HCT116 (cell line): ENCODE measurements at regions not wholly inside any gene's neighbourhood (a gene's known extent, or its start where the extent isn't known, plus 50 kb on each side); places are given as distances from the start of the nearest gene placed in this dataset.

Experiments used
- ATAC-seq: fragments of 200-7000 bp; cut with Tn5 transposase; 2 replicates; pipeline ENCODE4 v1.9.1; 2020; ENCODE audit warnings: mild to moderate bottlenecking, moderate library complexity
- BruUV-seq: library from RNA; stranded (reverse); fragments of 400-500 nt; replicated peaks from 2 replicates; lab custom pipeline; 2021; lab: Mats Ljungman, UMichigan
- CTCF ChIA-PET: fragments of 300-600 bp; sonication (Branson Sonifier 250); formaldehyde crosslinking; loops from one replicate; lab custom pipeline; 2021; ENCODE audit warnings: antibody characterized with exemption; lab: Charles Lee
- POLR2A ChIA-PET: fragments of 300-600, 350-600 bp; sonication (Branson Sonifier 250); formaldehyde crosslinking; loops from one replicate; lab custom pipeline; 2021; ENCODE audit warnings: antibody characterized with exemption; lab: Charles Lee
- RAD21 ChIA-PET, 2 experiments: fragments of 300-600 bp; sonication (Branson Sonifier 250); formaldehyde crosslinking; loops; one replicate each; lab custom pipeline; 2023; ENCODE audit warnings: low total read pairs in 2 of 2; ENCODE audit not compliant: uncharacterized antibody in 2 of 2, unreplicated experiment in 2 of 2, low non-redundant PET in 1 of 2; lab: Charles Lee
- DNase-seq: peaks from one replicate; pipeline ENCODE4 v3.0.0-alpha.2; 2010; ENCODE audit warnings: low read depth, low spot score
- H2AFZ ChIP-seq: fragments of 200-600 bp; shearing (Covaris generic), sonication (generic); 2 replicates; pipeline ENCODE4 v1.6.1; 2017; ENCODE audit warnings: low read depth, mixed run types, mixed read lengths, antibody characterized with exemption, low read length; ENCODE audit not compliant: poor library complexity, severe bottlenecking
- H3K27ac ChIP-seq: 2 replicates; pipeline ENCODE4 v1.5.1; 2012; ENCODE audit warnings: low read depth, low read length
- H3K27me3 ChIP-seq: fragments of 200-600 bp; sonication (generic); 2 replicates; pipeline ENCODE4 v1.6.1; 2016; ENCODE audit warnings: mixed run types, low read length, mixed read lengths; ENCODE audit not compliant: insufficient read depth
- H3K36me3 ChIP-seq, 2 experiments: fragments of 200-500 bp in 1 of 2; fragments of 200-600 bp in 1 of 2; sonication (Bioruptor generic) in 1 of 2; sonication (generic) in 1 of 2; 2 replicates each; pipeline versions ENCODE4 v1.5.1 to v1.6.1; 2014 to 2016; ENCODE audit warnings: low read length in 2 of 2, inconsistent platforms in 1 of 2, mixed read lengths in 1 of 2, mixed run types in 1 of 2; ENCODE audit not compliant: insufficient read depth in 2 of 2, control insufficient read depth in 1 of 2
- H3K4me1 ChIP-seq, 2 experiments: fragments of 200-600 bp in 1 of 2; sonication (generic) in 1 of 2; 2 replicates each; pipeline versions ENCODE4 v1.5.1 to v1.6.1; 2012 to 2017; ENCODE audit warnings: low read length in 2 of 2, inconsistent platforms in 1 of 2, mild to moderate bottlenecking in 1 of 2, mixed read lengths in 1 of 2, mixed run types in 1 of 2, moderate library complexity in 1 of 2; ENCODE audit not compliant: insufficient read depth in 2 of 2, control insufficient read depth in 1 of 2
- H3K4me2 ChIP-seq: fragments of 200-600 bp; sonication (generic); 2 replicates; pipeline ENCODE4 v1.6.1; 2017; ENCODE audit warnings: mixed run types, low read length, mixed read lengths
- H3K4me3 ChIP-seq, 2 experiments: fragments of 200-600 bp in 1 of 2; sonication (generic) in 1 of 2; replicated peaks in 1 of 2; 2 replicates each; pipeline ENCODE4 v1.5.1; 2011 to 2016; ENCODE audit warnings: low read length in 2 of 2, control low read depth in 1 of 2, low read depth in 1 of 2, mild to moderate bottlenecking in 1 of 2, mixed read lengths in 1 of 2, mixed run types in 1 of 2
- H3K79me2 ChIP-seq: fragments of 200-600 bp; sonication (generic); 2 replicates; pipeline ENCODE4 v1.6.1; 2017; ENCODE audit warnings: mild to moderate bottlenecking, mixed run types, low read length, moderate library complexity, mixed read lengths; ENCODE audit not compliant: insufficient read depth
- H3K9ac ChIP-seq: fragments of 200-600 bp; sonication (generic); 2 replicates; pipeline ENCODE4 v1.6.1; 2016; ENCODE audit warnings: low read length, mixed read lengths
- H3K9me2 ChIP-seq: fragments of 200-600 bp; sonication (generic), shearing (Covaris generic); 2 replicates; pipeline ENCODE4 v1.6.1; 2017; ENCODE audit warnings: mixed run types, mild to moderate bottlenecking, moderate library complexity; ENCODE audit not compliant: insufficient read depth
- H3K9me3 ChIP-seq, 2 experiments: fragments of 200-500 bp in 1 of 2; fragments of 200-600 bp in 1 of 2; sonication (Bioruptor generic) in 1 of 2; sonication (generic) in 1 of 2; 2 replicates each; pipeline ENCODE4 v1.6.1; 2014 to 2017; ENCODE audit warnings: low read length in 2 of 2, mixed read lengths in 2 of 2, inconsistent platforms in 1 of 2, low read depth in 1 of 2, mild to moderate bottlenecking in 1 of 2, mixed run types in 1 of 2, moderate library complexity in 1 of 2; ENCODE audit not compliant: control insufficient read depth in 1 of 2, insufficient read depth in 1 of 2
- H4K20me1 ChIP-seq: fragments of 200-600 bp; sonication (generic), shearing (Covaris generic); 2 replicates; pipeline ENCODE4 v1.6.1; 2017; ENCODE audit warnings: mixed run types, mild to moderate bottlenecking, moderate library complexity; ENCODE audit not compliant: insufficient read depth
- EGR1 ChIP-seq: IDR thresholded peaks from 2 replicates; pipeline ENCODE4 v1.6.1; 2012; ENCODE audit warnings: low read depth
- EZH2 ChIP-seq: fragments of 200-600 bp; sonication (generic); IDR thresholded peaks from 2 replicates; pipeline ENCODE4 v1.6.1; 2017; ENCODE audit warnings: antibody characterized with exemption, mixed run types
- EZH2phosphoT487 ChIP-seq: fragments of 200-600 bp; IDR thresholded peaks from 2 replicates; pipeline ENCODE4 v1.6.1; 2018; ENCODE audit warnings: antibody characterized with exemption, borderline replicate concordance
- FOSL1 ChIP-seq: IDR thresholded peaks from 2 replicates; pipeline ENCODE4 v1.6.1; 2012; ENCODE audit warnings: low read depth
- JUND ChIP-seq: IDR thresholded peaks from 2 replicates; pipeline ENCODE4 v1.6.1; 2012
- POLR2A ChIP-seq: IDR thresholded peaks from 2 replicates; pipeline ENCODE4 v1.7.0; 2011; ENCODE audit warnings: borderline replicate concordance; ENCODE audit not compliant: insufficient read depth, insufficient read length; ENCODE audit errors: extremely low read depth
- RAD21 ChIP-seq: IDR thresholded peaks from 2 replicates; pipeline ENCODE4 v1.6.1; 2012; ENCODE audit warnings: low read depth, mild to moderate bottlenecking
- TCF7L2 ChIP-seq: IDR thresholded peaks from 2 replicates; pipeline ENCODE4 v1.7.0; 2011; ENCODE audit warnings: borderline replicate concordance, inconsistent platforms; ENCODE audit not compliant: insufficient read depth, insufficient read length; ENCODE audit errors: extremely low read depth
- YY1 ChIP-seq: IDR thresholded peaks from 2 replicates; pipeline ENCODE4 v1.6.1; 2011; ENCODE audit warnings: low read length, low read depth, moderate library complexity, mild to moderate bottlenecking; ENCODE audit not compliant: insufficient replicate concordance; ENCODE audit errors: extremely low read depth
- ZFX ChIP-seq: fragments of 450-650 bp; IDR thresholded peaks from 2 replicates; pipeline ENCODE4 v1.6.1; 2017
- intact Hi-C: fragments of 100-400 bp; cut with micrococcal nuclease; formaldehyde crosslinking; loops from 2 replicates; pipeline ENCODE4 v1.10.0; 2022
- TF ChIP-seq, protein P1 (sequence below): IDR thresholded peaks from 2 replicates; pipeline ENCODE4 v1.6.1; 2012
- TF ChIP-seq, protein P2 (sequence below), 3 experiments: fragments of 200-600 bp in 1 of 3; sonication (generic) in 1 of 3; IDR thresholded peaks in 2 of 3; conservative IDR thresholded peaks in 1 of 3; 2 replicates each; pipeline ENCODE4 v1.5.1; 2012 to 2017; ENCODE audit warnings: low read depth in 2 of 3, low read length in 2 of 3, antibody characterized with exemption in 1 of 3, borderline replicate concordance in 1 of 3, control low read depth in 1 of 3, mild to moderate bottlenecking in 1 of 3, mixed read lengths in 1 of 3, mixed run types in 1 of 3, moderate library complexity in 1 of 3; ENCODE audit not compliant: insufficient read depth in 1 of 3
- TF ChIP-seq, protein P3 (sequence below): IDR thresholded peaks from 2 replicates; pipeline ENCODE4 v1.6.1; 2011; ENCODE audit warnings: mild to moderate bottlenecking, low read length, moderate library complexity; ENCODE audit not compliant: insufficient replicate concordance; ENCODE audit errors: extremely low read depth

DNA sequence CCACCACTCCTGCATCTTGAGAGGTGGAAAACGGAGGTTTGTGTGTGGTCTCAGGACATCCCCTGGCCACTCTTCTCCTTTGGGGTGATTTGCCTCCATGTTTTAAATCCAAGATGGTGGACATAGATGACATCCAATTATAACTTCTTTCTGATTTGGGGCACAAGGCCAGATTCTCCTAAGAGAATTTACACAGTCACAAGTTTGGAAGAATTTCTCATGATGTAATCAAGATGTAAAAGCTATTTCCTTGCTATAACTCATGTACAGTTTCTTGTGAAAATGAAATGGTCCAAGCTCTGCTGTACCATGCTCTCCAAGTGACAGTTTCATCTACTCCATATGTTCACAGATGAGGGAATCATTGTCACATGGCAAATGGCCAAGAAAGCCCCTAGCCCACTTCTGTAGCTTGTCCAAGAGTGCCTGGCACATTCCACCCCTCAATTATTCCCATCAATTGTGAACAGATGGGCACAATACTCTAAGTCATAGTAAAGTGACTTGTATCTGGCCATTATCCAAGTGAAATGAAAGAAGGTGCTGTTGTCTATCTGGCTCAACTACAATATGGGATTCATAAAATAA is 134.6 kb upstream of the ROPN1 start:
- CTCF ChIA-PET = no interaction called here
- no peaks in the 10 kb centered on the region for H3K9me3 ChIP-seq
- no peaks in the 10 kb centered on the region for H3K79me2 ChIP-seq
- BruUV-seq = no TSS peak
- no peak for DNase-seq
- no peaks in the 10 kb centered on the region for H3K4me1 ChIP-seq
- no peak overlapping the region for H2AFZ ChIP-seq
- no peak overlapping the region for H3K9ac ChIP-seq
- no peaks in the 10 kb centered on the region for H3K36me3 ChIP-seq
- POLR2A ChIA-PET = no interaction called here
- TF ChIP-seq YY1 (no peak), TCF7L2 (no peak), JUND (no peak), EZH2phosphoT487 (no peak), EZH2 (no peak), RAD21 (no peak), POLR2A (no peak), FOSL1 (no peak), ZFX (no peak), EGR1 (no peak)
- TF ChIP-seq, protein P1, sequence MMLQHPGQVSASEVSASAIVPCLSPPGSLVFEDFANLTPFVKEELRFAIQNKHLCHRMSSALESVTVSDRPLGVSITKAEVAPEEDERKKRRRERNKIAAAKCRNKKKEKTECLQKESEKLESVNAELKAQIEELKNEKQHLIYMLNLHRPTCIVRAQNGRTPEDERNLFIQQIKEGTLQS = no peak
- TF ChIP-seq, protein P2, sequence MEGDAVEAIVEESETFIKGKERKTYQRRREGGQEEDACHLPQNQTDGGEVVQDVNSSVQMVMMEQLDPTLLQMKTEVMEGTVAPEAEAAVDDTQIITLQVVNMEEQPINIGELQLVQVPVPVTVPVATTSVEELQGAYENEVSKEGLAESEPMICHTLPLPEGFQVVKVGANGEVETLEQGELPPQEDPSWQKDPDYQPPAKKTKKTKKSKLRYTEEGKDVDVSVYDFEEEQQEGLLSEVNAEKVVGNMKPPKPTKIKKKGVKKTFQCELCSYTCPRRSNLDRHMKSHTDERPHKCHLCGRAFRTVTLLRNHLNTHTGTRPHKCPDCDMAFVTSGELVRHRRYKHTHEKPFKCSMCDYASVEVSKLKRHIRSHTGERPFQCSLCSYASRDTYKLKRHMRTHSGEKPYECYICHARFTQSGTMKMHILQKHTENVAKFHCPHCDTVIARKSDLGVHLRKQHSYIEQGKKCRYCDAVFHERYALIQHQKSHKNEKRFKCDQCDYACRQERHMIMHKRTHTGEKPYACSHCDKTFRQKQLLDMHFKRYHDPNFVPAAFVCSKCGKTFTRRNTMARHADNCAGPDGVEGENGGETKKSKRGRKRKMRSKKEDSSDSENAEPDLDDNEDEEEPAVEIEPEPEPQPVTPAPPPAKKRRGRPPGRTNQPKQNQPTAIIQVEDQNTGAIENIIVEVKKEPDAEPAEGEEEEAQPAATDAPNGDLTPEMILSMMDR (IDR thresholded peaks at IDR 0.05 in 2 of 3, conservative IDR thresholded peaks at IDR 0.05 in 1 of 3; ENCODE audit: borderline replicate concordance in 1 of 3, insufficient read depth in 1 of 3, low read depth in 2 of 3, low read length in 2 of 3) = no peak
- TF ChIP-seq, protein P3, sequence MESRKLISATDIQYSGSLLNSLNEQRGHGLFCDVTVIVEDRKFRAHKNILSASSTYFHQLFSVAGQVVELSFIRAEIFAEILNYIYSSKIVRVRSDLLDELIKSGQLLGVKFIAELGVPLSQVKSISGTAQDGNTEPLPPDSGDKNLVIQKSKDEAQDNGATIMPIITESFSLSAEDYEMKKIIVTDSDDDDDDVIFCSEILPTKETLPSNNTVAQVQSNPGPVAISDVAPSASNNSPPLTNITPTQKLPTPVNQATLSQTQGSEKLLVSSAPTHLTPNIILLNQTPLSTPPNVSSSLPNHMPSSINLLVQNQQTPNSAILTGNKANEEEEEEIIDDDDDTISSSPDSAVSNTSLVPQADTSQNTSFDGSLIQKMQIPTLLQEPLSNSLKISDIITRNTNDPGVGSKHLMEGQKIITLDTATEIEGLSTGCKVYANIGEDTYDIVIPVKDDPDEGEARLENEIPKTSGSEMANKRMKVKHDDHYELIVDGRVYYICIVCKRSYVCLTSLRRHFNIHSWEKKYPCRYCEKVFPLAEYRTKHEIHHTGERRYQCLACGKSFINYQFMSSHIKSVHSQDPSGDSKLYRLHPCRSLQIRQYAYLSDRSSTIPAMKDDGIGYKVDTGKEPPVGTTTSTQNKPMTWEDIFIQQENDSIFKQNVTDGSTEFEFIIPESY = no peak
- H3K4me2 ChIP-seq = no peak overlapping the region
- peaks cover 92% of the 10 kb centered on the region for H3K27me3 ChIP-seq
- no peak overlapping the region for H3K4me3 ChIP-seq
- no peak for ATAC-seq
- no peaks in the 10 kb centered on the region for H4K20me1 ChIP-seq
- intact Hi-C loops = no loop called here
- RAD21 ChIA-PET = no interaction called here
- no peaks in the 10 kb centered on the region for H3K9me2 ChIP-seq
- no peak overlapping the region for H3K27ac ChIP-seq
